Glutamatergic neuron (in vitro differentiated cells): ENCODE measurements at regions not wholly inside any gene's neighbourhood (a gene's known extent, or its start where the extent isn't known, plus 50 kb on each side); places are given as distances from the start of the nearest gene placed in this dataset.
A peak's percentile ranks its signal among the peaks of the same experiment; 100 is the strongest.

ENCODE experiments used
- DNase-seq: peaks from one replicate; pipeline ENCODE4 v3.0.0; 2022
- H3K27ac Mint-ChIP-seq: one replicate; pipeline ENCODE4 v1.8.0; 2020; ENCODE audit warnings: mild to moderate bottlenecking, mixed read lengths, inconsistent platforms; ENCODE audit not compliant: unreplicated experiment
- H3K27me3 Mint-ChIP-seq: one replicate; pipeline ENCODE4 v1.8.0; 2020; ENCODE audit warnings: mild to moderate bottlenecking, moderate library complexity, mixed read lengths, inconsistent platforms; ENCODE audit not compliant: unreplicated experiment
- H3K36me3 Mint-ChIP-seq: one replicate; pipeline ENCODE4 v1.8.0; 2020; ENCODE audit warnings: mild to moderate bottlenecking, mixed read lengths, inconsistent platforms; ENCODE audit not compliant: unreplicated experiment
- H3K4me1 Mint-ChIP-seq: one replicate; pipeline ENCODE4 v1.8.0; 2020; ENCODE audit warnings: mild to moderate bottlenecking, low read depth, mixed read lengths, inconsistent platforms; ENCODE audit not compliant: unreplicated experiment
- H3K4me3 Mint-ChIP-seq: one replicate; pipeline ENCODE4 v1.8.0; 2020; ENCODE audit warnings: mild to moderate bottlenecking, mixed read lengths, inconsistent platforms; ENCODE audit not compliant: unreplicated experiment
- H3K9me3 Mint-ChIP-seq: one replicate; pipeline ENCODE4 v1.8.0; 2020; ENCODE audit warnings: mild to moderate bottlenecking, moderate library complexity, mixed read lengths, inconsistent platforms; ENCODE audit not compliant: unreplicated experiment
- CTCF ChIP-seq: fragments of 200-600 bp; sonication (generic); IDR thresholded peaks from one replicate; pipeline ENCODE4 v1.5.0; 2021; ENCODE audit not compliant: partially characterized antibody, unreplicated experiment

- Mint-ChIP-seq H3K4me3 (no peak overlapping the region), H3K9me3 (peaks cover 3% of the 10 kb centered on the region), H3K36me3 (peaks cover 2% of the 10 kb centered on the region), H3K27me3 (peaks cover 3% of the 10 kb centered on the region), H3K27ac (peak overlapping the region; percentile 65), H3K4me1 (peaks cover 4% of the 10 kb centered on the region)
- DNase-seq = peak; percentile 54
- TF ChIP-seq CTCF = no peak
Observed at GRCh38 chr18:28890791-28891190, 713.9 kb upstream of the CDH2 start.

DNA sequence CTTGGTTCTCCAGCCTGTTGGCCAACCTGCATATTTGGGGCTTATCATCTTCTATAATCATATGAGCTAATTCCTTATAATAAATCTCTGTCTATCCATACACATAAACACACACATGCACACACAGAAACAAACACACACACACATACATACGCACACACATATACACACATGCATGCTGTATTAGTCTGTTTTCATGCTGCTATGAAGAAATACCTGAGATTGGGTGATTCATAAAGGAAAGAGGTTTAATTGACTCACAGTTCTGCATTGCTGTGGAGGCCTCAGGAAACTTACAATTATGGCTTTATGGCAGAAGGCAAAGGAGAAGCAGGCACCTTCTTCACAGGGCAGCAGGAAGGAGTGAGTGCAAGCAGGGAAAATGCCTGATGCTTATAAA is 707.4 kb upstream of the CDH2 start:
- no peaks in the 10 kb centered on the region for H3K36me3 Mint-ChIP-seq
- no peaks in the 10 kb centered on the region for H3K9me3 Mint-ChIP-seq
- H3K4me3 Mint-ChIP-seq = no peak overlapping the region
- no peaks in the 10 kb centered on the region for H3K4me1 Mint-ChIP-seq
- no peak for DNase-seq
- no peaks in the 10 kb centered on the region for H3K27me3 Mint-ChIP-seq
- no peak overlapping the region for H3K27ac Mint-ChIP-seq
- no peak for TF ChIP-seq CTCF

GRCh38 chr18:28880856-28881255 is 703.9 kb upstream of the CDH2 start:
- DNase-seq = no peak
- Mint-ChIP-seq H3K4me3 (no peak overlapping the region), H3K27ac (no peak overlapping the region), H3K4me1 (no peaks in the 10 kb centered on the region), H3K36me3 (no peaks in the 10 kb centered on the region), H3K9me3 (no peaks in the 10 kb centered on the region), H3K27me3 (no peaks in the 10 kb centered on the region)
- no peak for TF ChIP-seq CTCF

- no peak for DNase-seq
- H3K27ac Mint-ChIP-seq = no peak overlapping the region
- no peaks in the 10 kb centered on the region for H3K4me1 Mint-ChIP-seq
- no peak for TF ChIP-seq CTCF
- no peak overlapping the region for H3K4me3 Mint-ChIP-seq
- H3K36me3 Mint-ChIP-seq = no peaks in the 10 kb centered on the region
- H3K9me3 Mint-ChIP-seq = no peaks in the 10 kb centered on the region
- H3K27me3 Mint-ChIP-seq = no peaks in the 10 kb centered on the region
Observed at GRCh38 chr18:28875059-28875458, 698.1 kb upstream of the CDH2 start.

GRCh38 chr18:28863396-28863795 is 686.5 kb upstream of the CDH2 start:
- Mint-ChIP-seq H3K4me1 (no peaks in the 10 kb centered on the region), H3K9me3 (no peaks in the 10 kb centered on the region), H3K4me3 (no peak overlapping the region), H3K36me3 (no peaks in the 10 kb centered on the region), H3K27me3 (peaks cover 1% of the 10 kb centered on the region), H3K27ac (no peak overlapping the region)
- DNase-seq = no peak
- no peak for TF ChIP-seq CTCF
